Stimulated activated memory B cell treated with anti-CD40 and anti-IgM and Interleukin-4, amounts not matched to agents 10 μg/mL and 1 μg/mL and 100 μg/mL, for 72 hours (primary cell): ENCODE measurements at regions not wholly inside any gene's neighbourhood (a gene's known extent, or its start where the extent isn't known, plus 50 kb on each side); places are given as distances from the start of the nearest gene placed in this dataset.

Experiments used
- ATAC-seq: fragments of 150-1000 bp; cut with Tn5 transposase; 2 replicates; pipeline ENCODE4 v1.10.0; 2021
- H3K27ac Mint-ChIP-seq: one replicate; pipeline ENCODE4 v1.8.0; 2022; ENCODE audit warnings: mild to moderate bottlenecking, mixed read lengths
- H3K27me3 Mint-ChIP-seq: one replicate; pipeline ENCODE4 v1.8.0; 2022; ENCODE audit warnings: mixed read lengths
- H3K36me3 Mint-ChIP-seq: one replicate; pipeline ENCODE4 v1.8.0; 2022; ENCODE audit warnings: mixed read lengths
- H3K4me1 Mint-ChIP-seq: one replicate; pipeline ENCODE4 v1.8.0; 2022; ENCODE audit warnings: mixed read lengths
- H3K4me3 Mint-ChIP-seq: one replicate; pipeline ENCODE4 v1.8.0; 2022; ENCODE audit warnings: mild to moderate bottlenecking, moderate library complexity, mixed read lengths
- H3K9me3 Mint-ChIP-seq: one replicate; pipeline ENCODE4 v1.8.0; 2022; ENCODE audit warnings: mixed read lengths

- Mint-ChIP-seq H3K36me3 (no peaks in the 10 kb centered on the region), H3K27me3 (no peaks in the 10 kb centered on the region), H3K4me1 (no peaks in the 10 kb centered on the region), H3K27ac (no peak overlapping the region), H3K9me3 (no peaks in the 10 kb centered on the region), H3K4me3 (no peak overlapping the region)
- ATAC-seq = no peak
These were observed 329.2 kb upstream of the FIGN start for GRCh38 chr2:164065038-164065437.

- no peaks in the 10 kb centered on the region for H3K27me3 Mint-ChIP-seq
- no peak overlapping the region for H3K4me3 Mint-ChIP-seq
- H3K4me1 Mint-ChIP-seq = no peaks in the 10 kb centered on the region
- no peaks in the 10 kb centered on the region for H3K36me3 Mint-ChIP-seq
- ATAC-seq = no peak
- H3K9me3 Mint-ChIP-seq = no peaks in the 10 kb centered on the region
- H3K27ac Mint-ChIP-seq = no peak overlapping the region
These were observed 325.4 kb upstream of the FIGN start for GRCh38 chr2:164061129-164061746.

GRCh38 chr2:164060031-164060430 lies 324.2 kb upstream of the FIGN start:
- Mint-ChIP-seq H3K4me1 (no peaks in the 10 kb centered on the region), H3K36me3 (no peaks in the 10 kb centered on the region), H3K4me3 (no peak overlapping the region), H3K27ac (no peak overlapping the region), H3K27me3 (no peaks in the 10 kb centered on the region), H3K9me3 (no peaks in the 10 kb centered on the region)
- no peak for ATAC-seq

- H3K27ac Mint-ChIP-seq = no peak overlapping the region
- H3K4me3 Mint-ChIP-seq = no peak overlapping the region
- ATAC-seq = no peak
- H3K9me3 Mint-ChIP-seq = no peaks in the 10 kb centered on the region
- H3K4me1 Mint-ChIP-seq = no peaks in the 10 kb centered on the region
- H3K27me3 Mint-ChIP-seq = no peaks in the 10 kb centered on the region
- H3K36me3 Mint-ChIP-seq = no peaks in the 10 kb centered on the region
These were observed 319.8 kb upstream of the FIGN start for GRCh38 chr2:164055623-164056022.

- Mint-ChIP-seq H3K27ac (no peak overlapping the region), H3K36me3 (no peaks in the 10 kb centered on the region), H3K9me3 (no peaks in the 10 kb centered on the region), H3K4me1 (no peaks in the 10 kb centered on the region), H3K27me3 (no peaks in the 10 kb centered on the region), H3K4me3 (no peak overlapping the region)
- ATAC-seq = peak; percentile 51
These were observed 318.8 kb upstream of the FIGN start for GRCh38 chr2:164054651-164055050.

GRCh38 chr2:164053021-164053420 lies 317.2 kb upstream of the FIGN start:
- no peak for ATAC-seq
- H3K4me3 Mint-ChIP-seq = no peak overlapping the region
- peaks cover 1% of the 10 kb centered on the region for H3K9me3 Mint-ChIP-seq
- H3K27me3 Mint-ChIP-seq = no peaks in the 10 kb centered on the region
- no peak overlapping the region for H3K27ac Mint-ChIP-seq
- no peaks in the 10 kb centered on the region for H3K4me1 Mint-ChIP-seq
- H3K36me3 Mint-ChIP-seq = no peaks in the 10 kb centered on the region

DNA sequence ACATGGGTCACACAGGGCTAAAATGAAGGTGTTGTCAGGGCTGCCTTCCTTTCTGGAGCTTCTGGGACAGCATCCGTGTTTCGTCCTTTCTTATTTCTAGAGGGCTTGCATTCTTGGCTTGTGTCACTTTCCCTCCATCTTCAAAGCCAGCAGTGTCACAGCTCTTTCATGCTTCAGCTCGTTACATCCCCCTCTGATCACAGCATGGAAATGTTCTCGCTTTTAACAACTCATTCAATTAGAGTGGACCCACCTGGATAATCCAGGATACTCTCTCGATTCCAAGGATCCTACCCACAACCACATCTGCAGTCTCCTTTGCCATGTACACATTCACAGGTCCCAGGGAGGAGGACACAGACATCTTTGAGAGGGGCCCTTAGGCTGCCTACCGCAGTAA lies 316.2 kb upstream of the FIGN start:
- ATAC-seq = no peak
- Mint-ChIP-seq H3K27me3 (no peaks in the 10 kb centered on the region), H3K4me3 (no peak overlapping the region), H3K27ac (no peak overlapping the region), H3K4me1 (no peaks in the 10 kb centered on the region), H3K36me3 (no peaks in the 10 kb centered on the region), H3K9me3 (peaks cover 3% of the 10 kb centered on the region)

GRCh38 chr2:164048729-164049128 lies 312.9 kb upstream of the FIGN start:
- Mint-ChIP-seq H3K9me3 (peaks cover 3% of the 10 kb centered on the region), H3K4me3 (no peak overlapping the region)
- no peak for ATAC-seq

GRCh38 chr2:164046040-164046439 lies 310.2 kb upstream of the FIGN start:
- peaks cover 3% of the 10 kb centered on the region for H3K9me3 Mint-ChIP-seq
- H3K4me3 Mint-ChIP-seq = no peak overlapping the region
- H3K4me1 Mint-ChIP-seq = no peaks in the 10 kb centered on the region
- H3K27me3 Mint-ChIP-seq = no peaks in the 10 kb centered on the region
- no peak overlapping the region for H3K27ac Mint-ChIP-seq
- no peak for ATAC-seq
- no peaks in the 10 kb centered on the region for H3K36me3 Mint-ChIP-seq

More at GRCh38 chr2:164048729-164049128, 312.9 kb upstream of the FIGN start:
- H3K36me3 Mint-ChIP-seq = no peaks in the 10 kb centered on the region
- no peak overlapping the region for H3K27ac Mint-ChIP-seq
- H3K4me1 Mint-ChIP-seq = no peaks in the 10 kb centered on the region
- no peaks in the 10 kb centered on the region for H3K27me3 Mint-ChIP-seq

DNA sequence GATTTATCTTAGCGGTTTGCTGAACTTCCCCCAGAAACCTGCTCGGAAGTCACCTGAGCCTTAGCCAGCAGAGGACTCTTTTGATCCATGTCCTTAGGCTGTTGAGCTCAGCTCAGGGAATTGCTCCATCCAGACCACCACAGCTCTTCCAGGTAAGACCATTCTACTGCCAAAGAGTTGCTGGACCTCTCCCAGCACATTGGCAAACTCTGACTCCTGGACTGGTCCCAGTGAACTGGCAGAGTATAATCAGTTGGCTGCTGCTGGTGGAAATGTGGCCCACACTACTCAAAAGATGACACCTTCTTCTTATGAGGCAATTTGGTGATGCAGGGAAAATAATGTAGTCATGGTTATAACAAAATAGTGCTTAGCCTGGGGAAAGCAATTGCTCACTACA lies 308.8 kb upstream of the FIGN start:
- Mint-ChIP-seq H3K27me3 (no peaks in the 10 kb centered on the region), H3K4me3 (no peak overlapping the region), H3K36me3 (no peaks in the 10 kb centered on the region), H3K4me1 (no peaks in the 10 kb centered on the region), H3K9me3 (peaks cover 8% of the 10 kb centered on the region), H3K27ac (no peak overlapping the region)
- ATAC-seq = no peak

- Mint-ChIP-seq H3K27me3 (no peaks in the 10 kb centered on the region), H3K27ac (no peak overlapping the region), H3K4me3 (no peak overlapping the region), H3K4me1 (no peaks in the 10 kb centered on the region), H3K9me3 (peaks cover 8% of the 10 kb centered on the region), H3K36me3 (no peaks in the 10 kb centered on the region)
- no peak for ATAC-seq
These were observed 303.5 kb upstream of the FIGN start for GRCh38 chr2:164039270-164039669.

- H3K27me3 Mint-ChIP-seq = no peaks in the 10 kb centered on the region
- H3K36me3 Mint-ChIP-seq = no peaks in the 10 kb centered on the region
- ATAC-seq = no peak
- H3K9me3 Mint-ChIP-seq = peaks cover 3% of the 10 kb centered on the region
- no peaks in the 10 kb centered on the region for H3K4me1 Mint-ChIP-seq
- no peak overlapping the region for H3K4me3 Mint-ChIP-seq
- no peak overlapping the region for H3K27ac Mint-ChIP-seq
These were observed 297.2 kb upstream of the FIGN start for GRCh38 chr2:164032995-164033394.

DNA sequence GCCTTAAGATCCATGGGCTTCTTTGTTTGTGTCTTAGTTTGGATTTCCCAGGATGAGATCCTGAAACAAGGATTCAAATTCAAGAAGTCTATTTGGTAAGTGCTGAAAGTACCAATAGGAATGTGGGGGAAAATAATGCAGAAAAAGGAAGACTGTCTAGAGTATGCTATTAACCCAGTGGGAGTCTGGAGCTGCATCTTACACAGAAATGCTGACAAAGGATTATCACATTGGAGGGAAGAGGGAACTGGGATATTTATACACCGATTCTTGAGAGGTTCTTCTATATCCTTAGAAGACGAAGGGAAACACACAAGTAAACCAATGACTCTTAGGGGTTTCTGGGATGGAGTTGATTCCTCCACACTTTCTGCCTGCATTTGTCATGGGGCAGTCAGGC lies 294.8 kb upstream of the FIGN start:
- no peak for ATAC-seq
- Mint-ChIP-seq H3K27ac (no peak overlapping the region), H3K36me3 (no peaks in the 10 kb centered on the region), H3K9me3 (peaks cover 3% of the 10 kb centered on the region), H3K4me3 (no peak overlapping the region), H3K4me1 (no peaks in the 10 kb centered on the region), H3K27me3 (no peaks in the 10 kb centered on the region)

DNA sequence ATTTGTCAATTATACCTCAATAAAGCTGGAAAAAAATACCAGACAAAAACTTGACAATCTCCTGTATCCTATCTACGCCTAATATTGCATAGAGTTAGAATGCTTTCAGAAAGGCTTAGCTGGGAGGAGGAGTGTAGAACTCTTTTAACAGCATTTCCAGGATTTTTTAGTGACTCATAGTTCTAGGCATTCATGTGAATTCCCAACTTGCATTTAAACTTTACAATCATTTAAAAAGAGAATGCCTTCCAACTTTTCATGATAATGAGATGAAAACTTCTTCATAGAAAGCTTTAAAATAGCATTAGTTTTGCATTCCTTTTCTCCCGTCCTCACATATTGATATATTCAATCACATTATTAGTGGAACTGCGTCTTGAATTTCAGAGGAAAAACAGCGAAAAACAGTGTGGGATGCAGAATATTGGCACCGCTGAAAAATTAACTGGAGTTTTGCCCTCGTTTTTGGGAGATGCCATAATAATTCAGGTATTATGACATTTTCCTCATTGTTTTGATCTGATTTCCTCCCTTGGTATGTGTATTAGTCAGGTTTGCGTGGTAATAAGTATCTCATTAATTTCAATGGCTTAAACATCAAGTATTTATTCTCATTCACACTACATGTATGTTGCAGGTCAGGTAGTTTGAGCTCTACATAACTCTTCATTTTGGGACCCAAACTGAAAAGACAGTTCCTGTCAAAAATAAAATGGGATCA lies 293.2 kb upstream of the FIGN start:
- H3K36me3 Mint-ChIP-seq = no peaks in the 10 kb centered on the region
- H3K27ac Mint-ChIP-seq = no peak overlapping the region
- H3K27me3 Mint-ChIP-seq = no peaks in the 10 kb centered on the region
- no peak overlapping the region for H3K4me3 Mint-ChIP-seq
- ATAC-seq = no peak
- peaks cover 3% of the 10 kb centered on the region for H3K9me3 Mint-ChIP-seq
- no peaks in the 10 kb centered on the region for H3K4me1 Mint-ChIP-seq

DNA sequence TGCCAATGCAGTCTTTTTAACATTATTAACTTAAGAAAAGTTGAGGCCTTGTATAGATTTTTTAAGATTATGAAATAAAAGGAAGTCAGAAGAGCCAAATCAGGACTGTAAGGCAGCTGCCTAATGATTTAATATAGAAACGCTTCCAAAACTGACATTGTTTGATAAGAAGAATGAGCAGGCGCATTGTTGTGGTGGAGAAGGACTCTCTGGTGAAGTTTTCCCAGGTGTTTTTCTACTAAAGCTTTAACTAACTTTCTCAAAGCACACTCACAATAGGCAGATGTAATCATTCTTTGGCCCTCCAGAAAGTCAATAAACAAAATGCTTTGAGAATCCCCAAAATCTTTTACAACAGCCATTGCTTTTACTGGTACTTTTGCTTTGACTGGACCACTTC lies 288.6 kb upstream of the FIGN start:
- Mint-ChIP-seq H3K27ac (no peak overlapping the region), H3K36me3 (no peaks in the 10 kb centered on the region), H3K9me3 (no peaks in the 10 kb centered on the region), H3K4me3 (no peak overlapping the region), H3K27me3 (no peaks in the 10 kb centered on the region), H3K4me1 (no peaks in the 10 kb centered on the region)
- ATAC-seq = no peak

GRCh38 chr2:164023896-164024295 lies 288.1 kb upstream of the FIGN start:
- no peak overlapping the region for H3K27ac Mint-ChIP-seq
- no peak overlapping the region for H3K4me3 Mint-ChIP-seq
- H3K27me3 Mint-ChIP-seq = no peaks in the 10 kb centered on the region
- H3K4me1 Mint-ChIP-seq = no peaks in the 10 kb centered on the region
- H3K36me3 Mint-ChIP-seq = no peaks in the 10 kb centered on the region
- no peak for ATAC-seq
- H3K9me3 Mint-ChIP-seq = no peaks in the 10 kb centered on the region
